ENCODE measurements at regions not wholly inside any gene's neighbourhood (a gene's known extent, or its start where the extent isn't known, plus 50 kb on each side); places are given as distances from the start of the nearest gene placed in this dataset.

- no peak for DNase-seq (ENCODE audit: low read depth, low spot score)
Observed at GRCh38 chr1:47554082-47554481, 116.2 kb downstream of the FOXD2 start.

- no peak for DNase-seq (ENCODE audit: low read depth, low spot score)
Observed at GRCh38 chr1:47554901-47555300, 117.1 kb downstream of the FOXD2 start.

- DNase-seq (ENCODE audit: low read depth, low spot score) = no peak
Observed at GRCh38 chr1:47555306-47555705, 117.5 kb downstream of the FOXD2 start.

GRCh38 chr1:47555841-47556560, 118.2 kb downstream of the FOXD2 start:
- DNase-seq (ENCODE audit: low read depth, low spot score) = no peak

GRCh38 chr1:47557066-47557465, 119.2 kb downstream of the FOXD2 start:
- DNase-seq (ENCODE audit: low read depth, low spot score) = no peak

GRCh38 chr1:47558601-47559593, 121.1 kb downstream of the FOXD2 start:
- no peak for DNase-seq (ENCODE audit: low read depth, low spot score)

GRCh38 chr1:47559944-47560695, 122.3 kb downstream of the FOXD2 start:
- DNase-seq (ENCODE audit: low read depth, low spot score) = no peak

- DNase-seq (ENCODE audit: low read depth, low spot score) = no peak
Observed at GRCh38 chr1:47561523-47562007, 123.7 kb downstream of the FOXD2 start.

GRCh38 chr1:47562147-47562546, 124.3 kb downstream of the FOXD2 start:
- DNase-seq (ENCODE audit: low read depth, low spot score) = no peak

GRCh38 chr1:47562799-47563198, 125.0 kb downstream of the FOXD2 start:
- DNase-seq (ENCODE audit: low read depth, low spot score) = no peak

- DNase-seq (ENCODE audit: low read depth, low spot score) = no peak
Observed at GRCh38 chr1:47563201-47563600, 125.4 kb downstream of the FOXD2 start.

- no peak for DNase-seq (ENCODE audit: low read depth, low spot score)
Observed at GRCh38 chr1:47564570-47564969, 126.7 kb downstream of the FOXD2 start.

GRCh38 chr1:47565092-47565491, 127.2 kb downstream of the FOXD2 start:
- no peak for DNase-seq (ENCODE audit: low read depth, low spot score)

GRCh38 chr1:47565676-47566075, 127.8 kb downstream of the FOXD2 start:
- no peak for DNase-seq (ENCODE audit: low read depth, low spot score)

- no peak for DNase-seq (ENCODE audit: low read depth, low spot score)
Observed at GRCh38 chr1:47568763-47569162, 130.9 kb downstream of the FOXD2 start.

GRCh38 chr1:47569261-47569660, 131.4 kb downstream of the FOXD2 start:
- no peak for DNase-seq (ENCODE audit: low read depth, low spot score)

GRCh38 chr1:47569681-47570470, 132.0 kb downstream of the FOXD2 start:
- DNase-seq (ENCODE audit: low read depth, low spot score) = peak; percentile 58

GRCh38 chr1:47571161-47571560, 133.3 kb downstream of the FOXD2 start:
- no peak for DNase-seq (ENCODE audit: low read depth, low spot score)

- no peak for DNase-seq (ENCODE audit: low read depth, low spot score)
Observed at GRCh38 chr1:47571952-47572351, 134.1 kb downstream of the FOXD2 start.

GRCh38 chr1:47572731-47573430, 135.0 kb downstream of the FOXD2 start:
- no peak for DNase-seq (ENCODE audit: low read depth, low spot score)
